ENCODE measurements at regions not wholly inside any gene's neighbourhood (a gene's known extent, or its start where the extent isn't known, plus 50 kb on each side); places are given as distances from the start of the nearest gene placed in this dataset.

GRCh38 chr2:220963930-220964329 lies 608.2 kb downstream of the EPHA4 start:
- no peak for DNase-seq (ENCODE audit: extremely low spot score)
- TF ChIP-seq FOXA1 (IDR thresholded peaks at IDR 0.05) (no peak), ELF4 (IDR thresholded peaks at IDR 0.05) (no peak), ZNF384 (IDR thresholded peaks at IDR 0.05) (no peak), FOXM1 (IDR thresholded peaks at IDR 0.05; ENCODE audit: borderline replicate concordance) (no peak), TARDBP (IDR thresholded peaks at IDR 0.05) (no peak), SP1 (IDR thresholded peaks at IDR 0.05) (no peak), L3MBTL2 (conservative IDR thresholded peaks at IDR 0.05) (no peak), ARNT (IDR thresholded peaks at IDR 0.05) (no peak), SUZ12 (IDR thresholded peaks at IDR 0.05) (no peak), LEF1 (IDR thresholded peaks at IDR 0.05; ENCODE audit: borderline replicate concordance) (no peak), CTBP1 (IDR thresholded peaks at IDR 0.05; ENCODE audit: borderline replicate concordance) (no peak), NFRKB (IDR thresholded peaks at IDR 0.05) (no peak), FOXK2 (IDR thresholded peaks at IDR 0.05) (no peak), HDGF (IDR thresholded peaks at IDR 0.05; ENCODE audit: borderline replicate concordance) (no peak), BHLHE40 (IDR thresholded peaks at IDR 0.05; ENCODE audit: borderline replicate concordance) (no peak)
- TF ChIP-seq, protein P1, sequence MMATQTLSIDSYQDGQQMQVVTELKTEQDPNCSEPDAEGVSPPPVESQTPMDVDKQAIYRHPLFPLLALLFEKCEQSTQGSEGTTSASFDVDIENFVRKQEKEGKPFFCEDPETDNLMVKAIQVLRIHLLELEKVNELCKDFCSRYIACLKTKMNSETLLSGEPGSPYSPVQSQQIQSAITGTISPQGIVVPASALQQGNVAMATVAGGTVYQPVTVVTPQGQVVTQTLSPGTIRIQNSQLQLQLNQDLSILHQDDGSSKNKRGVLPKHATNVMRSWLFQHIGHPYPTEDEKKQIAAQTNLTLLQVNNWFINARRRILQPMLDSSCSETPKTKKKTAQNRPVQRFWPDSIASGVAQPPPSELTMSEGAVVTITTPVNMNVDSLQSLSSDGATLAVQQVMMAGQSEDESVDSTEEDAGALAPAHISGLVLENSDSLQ (IDR thresholded peaks at IDR 0.05): no peak
- ChIA-PET POLR2A (no interaction called here), CTCF (no interaction called here)

- POLR2A ChIA-PET: no interaction called here
- no peak for DNase-seq (ENCODE audit: extremely low spot score)
- CTCF ChIA-PET: no interaction called here
- TF ChIP-seq NFRKB (IDR thresholded peaks at IDR 0.05) (no peak), ARNT (IDR thresholded peaks at IDR 0.05) (no peak), HDGF (IDR thresholded peaks at IDR 0.05; ENCODE audit: borderline replicate concordance) (no peak), FOXM1 (IDR thresholded peaks at IDR 0.05; ENCODE audit: borderline replicate concordance) (no peak), SP1 (IDR thresholded peaks at IDR 0.05) (no peak), CTBP1 (IDR thresholded peaks at IDR 0.05; ENCODE audit: borderline replicate concordance) (no peak), L3MBTL2 (conservative IDR thresholded peaks at IDR 0.05) (no peak), ELF4 (IDR thresholded peaks at IDR 0.05) (no peak), TARDBP (IDR thresholded peaks at IDR 0.05) (no peak), ZNF384 (IDR thresholded peaks at IDR 0.05) (no peak), LEF1 (IDR thresholded peaks at IDR 0.05; ENCODE audit: borderline replicate concordance) (no peak), SUZ12 (IDR thresholded peaks at IDR 0.05) (no peak), FOXA1 (IDR thresholded peaks at IDR 0.05) (no peak), FOXK2 (IDR thresholded peaks at IDR 0.05) (no peak), BHLHE40 (IDR thresholded peaks at IDR 0.05; ENCODE audit: borderline replicate concordance) (no peak)
- TF ChIP-seq, protein P1 (IDR thresholded peaks at IDR 0.05): no peak
Measured at GRCh38 chr2:220966636-220967035, 605.5 kb downstream of the EPHA4 start.

- TF ChIP-seq TARDBP (IDR thresholded peaks at IDR 0.05): no peak
- 0 out of 2 replicates have a peak, but pooled peaks have one; percentile 61 for TF ChIP-seq ZNF384 (IDR thresholded peaks at IDR 0.05)
- no peak for TF ChIP-seq FOXM1 (IDR thresholded peaks at IDR 0.05; ENCODE audit: borderline replicate concordance)
- POLR2A ChIA-PET: no interaction called here
- CTCF ChIA-PET: no interaction called here
- no peak for DNase-seq (ENCODE audit: extremely low spot score)
Measured at GRCh38 chr2:220969348-220969747, 602.8 kb downstream of the EPHA4 start.

DNA sequence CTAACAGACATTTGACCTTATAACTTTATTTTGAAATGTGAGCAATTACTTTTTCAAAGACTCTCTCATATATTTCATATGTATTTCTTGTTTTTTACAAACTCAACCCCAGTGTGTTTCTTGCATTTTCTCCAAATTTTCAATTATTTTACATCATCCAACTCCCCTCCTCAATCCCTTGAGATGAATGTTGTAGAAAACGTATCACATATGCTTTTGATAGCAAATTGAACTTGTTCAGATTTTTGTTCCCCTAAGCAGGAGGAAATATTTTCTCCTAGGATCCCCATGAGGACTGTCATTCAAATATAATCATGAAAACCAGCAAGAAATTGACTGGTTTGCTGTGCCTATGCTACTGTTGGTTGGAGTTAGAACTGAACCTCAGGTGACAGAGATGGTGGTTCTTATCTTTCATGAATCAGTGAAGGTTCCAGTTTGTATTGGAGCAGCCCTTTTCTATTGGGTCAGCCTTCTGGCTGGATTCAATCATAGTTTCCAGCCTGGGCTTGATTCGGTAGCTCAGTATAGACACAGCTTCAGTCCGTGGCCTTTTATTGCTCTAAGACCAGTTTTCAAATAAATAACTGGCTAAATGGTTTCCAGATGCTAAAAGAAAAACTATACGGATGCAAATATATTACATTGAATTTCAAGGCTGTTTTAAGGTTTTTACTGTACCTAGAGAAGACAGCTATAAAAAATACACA lies 591.0 kb downstream of the EPHA4 start:
- DNase-seq (ENCODE audit: extremely low spot score): no peak
- CTCF ChIA-PET: no interaction called here
- no peak for TF ChIP-seq CTBP1 (IDR thresholded peaks at IDR 0.05; ENCODE audit: borderline replicate concordance)
- TF ChIP-seq FOXM1 (IDR thresholded peaks at IDR 0.05; ENCODE audit: borderline replicate concordance): no peak
- no peak for TF ChIP-seq BHLHE40 (IDR thresholded peaks at IDR 0.05; ENCODE audit: borderline replicate concordance)
- TF ChIP-seq SP1 (IDR thresholded peaks at IDR 0.05): no peak
- TF ChIP-seq HDGF (IDR thresholded peaks at IDR 0.05; ENCODE audit: borderline replicate concordance): no peak
- TF ChIP-seq, protein P1 (IDR thresholded peaks at IDR 0.05): no peak
- TF ChIP-seq ZNF384 (IDR thresholded peaks at IDR 0.05): no peak
- POLR2A ChIA-PET: no interaction called here

DNA sequence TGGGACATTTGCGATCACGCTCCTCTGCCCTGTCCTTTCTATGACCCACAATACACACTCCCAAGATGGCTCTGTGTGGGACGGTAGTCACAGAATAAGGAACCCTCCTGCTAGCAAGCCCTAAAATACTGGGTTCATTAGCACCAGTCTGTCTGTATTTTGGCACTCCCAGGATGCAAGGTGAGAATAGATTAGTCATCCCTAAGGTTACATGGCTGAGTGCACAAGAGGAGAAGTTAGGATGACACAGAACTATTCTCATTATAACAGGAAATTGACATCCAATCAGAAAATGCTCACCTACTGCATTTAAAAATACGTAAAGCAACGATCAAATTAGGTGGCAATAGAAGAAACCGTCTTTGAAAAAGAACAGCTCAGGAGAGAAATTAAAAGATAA lies 590.2 kb downstream of the EPHA4 start:
- CTCF ChIA-PET: no interaction called here
- TF ChIP-seq HDGF (IDR thresholded peaks at IDR 0.05; ENCODE audit: borderline replicate concordance) (no peak), L3MBTL2 (conservative IDR thresholded peaks at IDR 0.05) (no peak), NFRKB (IDR thresholded peaks at IDR 0.05) (no peak), SUZ12 (IDR thresholded peaks at IDR 0.05) (no peak), CTBP1 (IDR thresholded peaks at IDR 0.05; ENCODE audit: borderline replicate concordance) (no peak), FOXK2 (IDR thresholded peaks at IDR 0.05) (no peak), ARNT (IDR thresholded peaks at IDR 0.05) (no peak), FOXM1 (IDR thresholded peaks at IDR 0.05; ENCODE audit: borderline replicate concordance) (no peak), ZNF384 (IDR thresholded peaks at IDR 0.05) (no peak), FOXA1 (IDR thresholded peaks at IDR 0.05) (no peak), ELF4 (IDR thresholded peaks at IDR 0.05) (no peak), TARDBP (IDR thresholded peaks at IDR 0.05) (no peak), SP1 (IDR thresholded peaks at IDR 0.05) (no peak), BHLHE40 (IDR thresholded peaks at IDR 0.05; ENCODE audit: borderline replicate concordance) (no peak), LEF1 (IDR thresholded peaks at IDR 0.05; ENCODE audit: borderline replicate concordance) (no peak)
- TF ChIP-seq, protein P1 (IDR thresholded peaks at IDR 0.05): no peak
- POLR2A ChIA-PET: no interaction called here
- DNase-seq (ENCODE audit: extremely low spot score): no peak

Measured in HEK293T (cell line).